ENCODE measurements at regions not wholly inside any gene's neighbourhood (a gene's known extent, or its start where the extent isn't known, plus 50 kb on each side); places are given as distances from the start of the nearest gene placed in this dataset.

DNA sequence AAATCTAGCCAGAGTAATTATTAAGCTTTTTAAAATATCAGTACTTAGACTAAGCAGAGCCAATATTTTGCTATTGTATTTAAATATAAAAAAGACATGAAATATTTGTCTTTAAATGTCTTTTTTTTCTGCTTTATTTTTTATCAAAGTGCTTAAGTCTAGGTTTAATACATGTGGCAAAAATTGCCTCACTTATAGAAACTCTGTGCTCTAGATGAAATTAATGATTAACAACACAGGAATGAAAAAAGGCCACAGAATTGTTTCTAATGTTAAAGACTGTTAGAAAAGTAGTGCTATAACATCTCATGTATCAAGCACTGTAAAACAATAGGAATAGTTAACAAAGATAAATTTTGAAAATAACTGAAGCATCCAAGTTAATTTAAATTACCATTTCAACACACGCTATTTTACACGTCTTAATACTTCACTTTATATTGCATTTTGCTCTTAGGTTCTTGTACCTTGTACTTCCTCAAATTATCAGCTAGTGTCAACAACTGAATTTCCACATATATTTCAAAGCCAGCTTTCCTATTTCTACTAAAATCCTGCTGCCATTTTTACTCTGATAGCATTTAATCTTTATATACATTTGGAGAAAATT, 1515.1 kb downstream of the HACE1 start:
- no peaks in the 10 kb centered on the region for H3K4me1 ChIP-seq (ENCODE audit: control insufficient read depth, insufficient read depth, low read length)
- no peak overlapping the region for H3K9ac ChIP-seq (ENCODE audit: control insufficient read depth, insufficient read depth, low read length)
- POLR2A ChIA-PET, result no interaction called here
- intact Hi-C loops (cut with micrococcal nuclease; ENCODE audit: unreplicated experiment) (no loop called here), in situ Hi-C loops (cut with MboI) (no loop called here)
- H3K4me3 ChIP-seq, result no peak overlapping the region
- RAD21 ChIA-PET (ENCODE audit: unreplicated experiment), result no interaction called here
- CTCF ChIA-PET, result no interaction called here
- SMC1A ChIA-PET (ENCODE audit: uncharacterized antibody, unreplicated experiment), result no interaction called here
- ATAC-seq (no peak), FAIRE-seq (no peak), DNase-seq (ENCODE audit: low read depth, low spot score) (no peak)
- no peak overlapping the region for H3K4me2 ChIP-seq (ENCODE audit: control insufficient read depth, insufficient read depth)
- BruUV-seq (replicated peaks), result no TSS peak
- no peaks in the 10 kb centered on the region for H3K9me3 ChIP-seq (replicated peaks; ENCODE audit: control insufficient read depth, insufficient read depth, low read length)
- 42% methylated on average over 2 of the region's 2 CpGs for WGBS (ENCODE audit: insufficient coverage, insufficient replicate concordance, low lambda C conversion rate, missing lambda C conversion rate)
- no peaks in the 10 kb centered on the region for H4K20me1 ChIP-seq (ENCODE audit: control insufficient read depth, insufficient read depth)
- no peaks in the 10 kb centered on the region for H3K36me3 ChIP-seq (ENCODE audit: control insufficient read depth in 2 of 2, insufficient read depth in 2 of 2, low read length in 1 of 2)
- TF ChIP-seq ZNF274 (IDR thresholded peaks at IDR 0.05; ENCODE audit: insufficient read depth, insufficient read length) (no peak), SRF (IDR thresholded peaks at IDR 0.05; ENCODE audit: low read depth in 2 of 2, low read length in 2 of 2) (no peak), PAX5 (IDR thresholded peaks at IDR 0.05; ENCODE audit: borderline replicate concordance, low read depth, low read length) (no peak), TCF7 (IDR thresholded peaks at IDR 0.05; ENCODE audit: borderline replicate concordance) (no peak), EZH2 (IDR thresholded peaks at IDR 0.05; ENCODE audit: borderline replicate concordance, control insufficient read depth, low read depth, low read length) (no peak), ZNF24 (IDR thresholded peaks at IDR 0.05) (no peak), CHD4 (IDR thresholded peaks at IDR 0.05) (no peak), HDGF (IDR thresholded peaks at IDR 0.05) (no peak), IRF4 (IDR thresholded peaks at IDR 0.05; ENCODE audit: low read depth, low read length) (no peak), ZNF207 (IDR thresholded peaks at IDR 0.05; ENCODE audit: borderline replicate concordance) (no peak), POLR2A (IDR thresholded peaks at IDR 0.05; ENCODE audit: low read depth, low read length) (no peak), HDAC2 (IDR thresholded peaks at IDR 0.05) (no peak)
- TF ChIP-seq, protein P1, sequence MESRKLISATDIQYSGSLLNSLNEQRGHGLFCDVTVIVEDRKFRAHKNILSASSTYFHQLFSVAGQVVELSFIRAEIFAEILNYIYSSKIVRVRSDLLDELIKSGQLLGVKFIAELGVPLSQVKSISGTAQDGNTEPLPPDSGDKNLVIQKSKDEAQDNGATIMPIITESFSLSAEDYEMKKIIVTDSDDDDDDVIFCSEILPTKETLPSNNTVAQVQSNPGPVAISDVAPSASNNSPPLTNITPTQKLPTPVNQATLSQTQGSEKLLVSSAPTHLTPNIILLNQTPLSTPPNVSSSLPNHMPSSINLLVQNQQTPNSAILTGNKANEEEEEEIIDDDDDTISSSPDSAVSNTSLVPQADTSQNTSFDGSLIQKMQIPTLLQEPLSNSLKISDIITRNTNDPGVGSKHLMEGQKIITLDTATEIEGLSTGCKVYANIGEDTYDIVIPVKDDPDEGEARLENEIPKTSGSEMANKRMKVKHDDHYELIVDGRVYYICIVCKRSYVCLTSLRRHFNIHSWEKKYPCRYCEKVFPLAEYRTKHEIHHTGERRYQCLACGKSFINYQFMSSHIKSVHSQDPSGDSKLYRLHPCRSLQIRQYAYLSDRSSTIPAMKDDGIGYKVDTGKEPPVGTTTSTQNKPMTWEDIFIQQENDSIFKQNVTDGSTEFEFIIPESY (IDR thresholded peaks at IDR 0.05), result no peak
- TF ChIP-seq, protein P2, sequence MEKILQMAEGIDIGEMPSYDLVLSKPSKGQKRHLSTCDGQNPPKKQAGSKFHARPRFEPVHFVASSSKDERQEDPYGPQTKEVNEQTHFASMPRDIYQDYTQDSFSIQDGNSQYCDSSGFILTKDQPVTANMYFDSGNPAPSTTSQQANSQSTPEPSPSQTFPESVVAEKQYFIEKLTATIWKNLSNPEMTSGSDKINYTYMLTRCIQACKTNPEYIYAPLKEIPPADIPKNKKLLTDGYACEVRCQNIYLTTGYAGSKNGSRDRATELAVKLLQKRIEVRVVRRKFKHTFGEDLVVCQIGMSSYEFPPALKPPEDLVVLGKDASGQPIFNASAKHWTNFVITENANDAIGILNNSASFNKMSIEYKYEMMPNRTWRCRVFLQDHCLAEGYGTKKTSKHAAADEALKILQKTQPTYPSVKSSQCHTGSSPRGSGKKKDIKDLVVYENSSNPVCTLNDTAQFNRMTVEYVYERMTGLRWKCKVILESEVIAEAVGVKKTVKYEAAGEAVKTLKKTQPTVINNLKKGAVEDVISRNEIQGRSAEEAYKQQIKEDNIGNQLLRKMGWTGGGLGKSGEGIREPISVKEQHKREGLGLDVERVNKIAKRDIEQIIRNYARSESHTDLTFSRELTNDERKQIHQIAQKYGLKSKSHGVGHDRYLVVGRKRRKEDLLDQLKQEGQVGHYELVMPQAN (conservative IDR thresholded peaks at IDR 0.05), result no peak
- TF ChIP-seq, protein P3, sequence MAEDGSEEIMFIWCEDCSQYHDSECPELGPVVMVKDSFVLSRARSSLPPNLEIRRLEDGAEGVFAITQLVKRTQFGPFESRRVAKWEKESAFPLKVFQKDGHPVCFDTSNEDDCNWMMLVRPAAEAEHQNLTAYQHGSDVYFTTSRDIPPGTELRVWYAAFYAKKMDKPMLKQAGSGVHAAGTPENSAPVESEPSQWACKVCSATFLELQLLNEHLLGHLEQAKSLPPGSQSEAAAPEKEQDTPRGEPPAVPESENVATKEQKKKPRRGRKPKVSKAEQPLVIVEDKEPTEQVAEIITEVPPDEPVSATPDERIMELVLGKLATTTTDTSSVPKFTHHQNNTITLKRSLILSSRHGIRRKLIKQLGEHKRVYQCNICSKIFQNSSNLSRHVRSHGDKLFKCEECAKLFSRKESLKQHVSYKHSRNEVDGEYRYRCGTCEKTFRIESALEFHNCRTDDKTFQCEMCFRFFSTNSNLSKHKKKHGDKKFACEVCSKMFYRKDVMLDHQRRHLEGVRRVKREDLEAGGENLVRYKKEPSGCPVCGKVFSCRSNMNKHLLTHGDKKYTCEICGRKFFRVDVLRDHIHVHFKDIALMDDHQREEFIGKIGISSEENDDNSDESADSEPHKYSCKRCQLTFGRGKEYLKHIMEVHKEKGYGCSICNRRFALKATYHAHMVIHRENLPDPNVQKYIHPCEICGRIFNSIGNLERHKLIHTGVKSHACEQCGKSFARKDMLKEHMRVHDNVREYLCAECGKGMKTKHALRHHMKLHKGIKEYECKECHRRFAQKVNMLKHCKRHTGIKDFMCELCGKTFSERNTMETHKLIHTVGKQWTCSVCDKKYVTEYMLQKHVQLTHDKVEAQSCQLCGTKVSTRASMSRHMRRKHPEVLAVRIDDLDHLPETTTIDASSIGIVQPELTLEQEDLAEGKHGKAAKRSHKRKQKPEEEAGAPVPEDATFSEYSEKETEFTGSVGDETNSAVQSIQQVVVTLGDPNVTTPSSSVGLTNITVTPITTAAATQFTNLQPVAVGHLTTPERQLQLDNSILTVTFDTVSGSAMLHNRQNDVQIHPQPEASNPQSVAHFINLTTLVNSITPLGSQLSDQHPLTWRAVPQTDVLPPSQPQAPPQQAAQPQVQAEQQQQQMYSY (CRISPR knock-in tag; IDR thresholded peaks at IDR 0.05), result no peak
- H3K27me3 ChIP-seq (replicated peaks in 1 of 2; ENCODE audit: control insufficient read depth in 2 of 2, insufficient read depth in 2 of 2, low read length in 1 of 2), result no peaks in the 10 kb centered on the region
- H3K79me2 ChIP-seq (ENCODE audit: control insufficient read depth, insufficient read depth, low read length), result no peaks in the 10 kb centered on the region
- no peak overlapping the region for H3K27ac ChIP-seq (ENCODE audit: control insufficient read depth, insufficient read depth)
- H2AFZ ChIP-seq (ENCODE audit: control insufficient read depth, low read depth, low read length), result no peak overlapping the region
